GM23248 (cell line): ENCODE measurements at regions not wholly inside any gene's neighbourhood (a gene's known extent, or its start where the extent isn't known, plus 50 kb on each side); places are given as distances from the start of the nearest gene placed in this dataset.

Source experiments
- DNase-seq: peaks from one replicate; pipeline ENCODE4 v3.0.0-alpha.2; 2015
- H2AFZ ChIP-seq: fragments of 200-600 bp; sonication (generic); 2 replicates; pipeline ENCODE4 v1.6.1; 2016; ENCODE audit warnings: antibody characterized with exemption
- H3F3A ChIP-seq: fragments of 200-600 bp; sonication (generic); 2 replicates; pipeline ENCODE4 v1.6.1; 2016; ENCODE audit warnings: mild to moderate bottlenecking, antibody characterized with exemption, mixed run types; ENCODE audit not compliant: insufficient read depth
- H3K27ac ChIP-seq: fragments of 200-600 bp; sonication (generic); 2 replicates; pipeline ENCODE4 v1.5.1; 2016; ENCODE audit warnings: mild to moderate bottlenecking
- H3K27me3 ChIP-seq: fragments of 200-600 bp; sonication (generic); replicated peaks from 2 replicates; pipeline ENCODE4 v1.6.1; 2016; ENCODE audit warnings: mild to moderate bottlenecking; ENCODE audit not compliant: insufficient read depth
- H3K36me3 ChIP-seq: fragments of 200-600 bp; sonication (generic); 2 replicates; pipeline ENCODE4 v1.6.1; 2016; ENCODE audit warnings: low read depth, mild to moderate bottlenecking
- H3K4me1 ChIP-seq: fragments of 200-600 bp; sonication (generic); 2 replicates; pipeline ENCODE4 v1.6.1; 2016; ENCODE audit warnings: mild to moderate bottlenecking; ENCODE audit not compliant: insufficient read depth
- H3K4me2 ChIP-seq: fragments of 200-600 bp; sonication (generic); one replicate; pipeline ENCODE4 v1.6.1; 2016; ENCODE audit warnings: mild to moderate bottlenecking; ENCODE audit not compliant: unreplicated experiment
- H3K4me3 ChIP-seq: fragments of 200-600 bp; sonication (generic); 2 replicates; pipeline ENCODE4 v1.5.1; 2016; ENCODE audit warnings: mild to moderate bottlenecking
- H3K79me2 ChIP-seq: fragments of 200-600 bp; sonication (generic); 2 replicates; pipeline ENCODE4 v1.6.1; 2016; ENCODE audit warnings: mild to moderate bottlenecking; ENCODE audit not compliant: insufficient read depth
- H3K9ac ChIP-seq: fragments of 200-600 bp; sonication (generic); 2 replicates; pipeline ENCODE4 v1.6.1; 2016; ENCODE audit warnings: mild to moderate bottlenecking
- H3K9me2 ChIP-seq: fragments of 200-600 bp; sonication (generic); 2 replicates; pipeline ENCODE4 v1.6.1; 2016; ENCODE audit warnings: mixed run types, mild to moderate bottlenecking, moderate library complexity; ENCODE audit not compliant: insufficient read depth
- H3K9me3 ChIP-seq: fragments of 200-600 bp; sonication (generic); one replicate; pipeline ENCODE4 v1.6.1; 2017; ENCODE audit warnings: low read depth
- H4K20me1 ChIP-seq: fragments of 200-600 bp; sonication (generic); 2 replicates; pipeline ENCODE4 v1.6.0; 2016; ENCODE audit not compliant: insufficient read depth
- EZH2 ChIP-seq: fragments of 200-600 bp; sonication (generic); IDR thresholded peaks from 2 replicates; pipeline ENCODE4 v1.6.1; 2018; ENCODE audit warnings: antibody characterized with exemption, mild to moderate bottlenecking; ENCODE audit not compliant: insufficient read depth, poor library complexity, severe bottlenecking
- EZH2phosphoT487 ChIP-seq: fragments of 200-600 bp; sonication (generic); IDR thresholded peaks from 2 replicates; pipeline ENCODE4 v1.6.1; 2018; ENCODE audit warnings: antibody characterized with exemption, moderate library complexity, mild to moderate bottlenecking, low read depth; ENCODE audit not compliant: insufficient read depth
- WGBS, 2 experiments: methylation state at CpG; one replicate each; pipeline ENCODE4 v1.1.6; 2015 to 2017; ENCODE audit warnings: low lambda C conversion rate in 2 of 2, low coverage in 1 of 2; ENCODE audit errors: missing lambda C conversion rate in 2 of 2; 5-methylcytosine and 5-hydroxymethylcytosine counted together
- in situ Hi-C: fragments of 300-500 bp; cut with MboI; formaldehyde crosslinking; loops from 2 replicates; pipeline ENCODE4 v1.15.0; 2020

GRCh38 chr2:190802626-190803209 lies 77.9 kb upstream of the GLS start:
- DNase-seq, result no peak
- H3K27ac ChIP-seq, result no peak overlapping the region
- TF ChIP-seq EZH2 (no peak), EZH2phosphoT487 (no peak)
- H3K9me3 ChIP-seq, result no peaks in the 10 kb centered on the region
- no peaks in the 10 kb centered on the region for H3K27me3 ChIP-seq
- no peak overlapping the region for H3K9ac ChIP-seq
- H3F3A ChIP-seq, result no peaks in the 10 kb centered on the region
- H4K20me1 ChIP-seq, result no peaks in the 10 kb centered on the region
- H3K4me3 ChIP-seq, result no peak overlapping the region
- no peaks in the 10 kb centered on the region for H3K79me2 ChIP-seq
- no peaks in the 10 kb centered on the region for H3K4me1 ChIP-seq
- no peak overlapping the region for H3K4me2 ChIP-seq
- no peaks in the 10 kb centered on the region for H3K9me2 ChIP-seq
- H2AFZ ChIP-seq, result peak overlapping the region; percentile 52; the same call in 1 of the 2 replicates
- WGBS, 2 experiments, result 93 to 95% methylated on average over 1 of the region's 1 CpG
- H3K36me3 ChIP-seq, result no peaks in the 10 kb centered on the region
- in situ Hi-C loops, result no loop called here

- Histone ChIP-seq H3K27ac (no peak overlapping the region), H3K27me3 (no peaks in the 10 kb centered on the region), H3K4me2 (peak overlapping the region; percentile 34), H3F3A (no peaks in the 10 kb centered on the region), H3K4me1 (peaks cover 4% of the 10 kb centered on the region), H3K36me3 (no peaks in the 10 kb centered on the region), H4K20me1 (no peaks in the 10 kb centered on the region), H3K9ac (no peak overlapping the region), H3K9me3 (no peaks in the 10 kb centered on the region), H3K9me2 (no peaks in the 10 kb centered on the region), H3K79me2 (no peaks in the 10 kb centered on the region), H3K4me3 (no peak overlapping the region), H2AFZ (peak overlapping the region; percentile 52)
- peak; percentile 63 for DNase-seq
- TF ChIP-seq EZH2 (no peak), EZH2phosphoT487 (no peak)
- 22 to 24% methylated on average over 5 of the region's 5 CpGs for WGBS, 2 experiments
- in situ Hi-C loops, result no loop called here
Measured at GRCh38 chr2:190804182-190804795, 76.3 kb upstream of the GLS start.

- Histone ChIP-seq H4K20me1 (no peaks in the 10 kb centered on the region), H2AFZ (no peak overlapping the region), H3K27ac (no peak overlapping the region), H3F3A (no peaks in the 10 kb centered on the region), H3K36me3 (no peaks in the 10 kb centered on the region), H3K79me2 (no peaks in the 10 kb centered on the region), H3K9ac (no peak overlapping the region), H3K4me1 (peaks cover 12% of the 10 kb centered on the region), H3K4me3 (no peak overlapping the region), H3K9me3 (no peaks in the 10 kb centered on the region), H3K4me2 (no peak overlapping the region), H3K27me3 (no peaks in the 10 kb centered on the region), H3K9me2 (no peaks in the 10 kb centered on the region)
- in situ Hi-C loops, result no loop called here
- DNase-seq, result no peak
- 81 to 100% methylated on average over 1 of the region's 1 CpG for WGBS, 2 experiments
- TF ChIP-seq EZH2 (no peak), EZH2phosphoT487 (no peak)
Measured at GRCh38 chr2:190805126-190805525, 75.5 kb upstream of the GLS start.

GRCh38 chr2:190805843-190806242 lies 74.8 kb upstream of the GLS start:
- Histone ChIP-seq H3K4me1 (peaks cover 13% of the 10 kb centered on the region), H3K27ac (no peak overlapping the region), H2AFZ (no peak overlapping the region), H3F3A (no peaks in the 10 kb centered on the region), H3K79me2 (no peaks in the 10 kb centered on the region), H3K9ac (no peak overlapping the region), H3K9me2 (no peaks in the 10 kb centered on the region), H3K9me3 (no peaks in the 10 kb centered on the region), H3K27me3 (no peaks in the 10 kb centered on the region), H3K4me3 (no peak overlapping the region), H4K20me1 (no peaks in the 10 kb centered on the region), H3K4me2 (no peak overlapping the region), H3K36me3 (no peaks in the 10 kb centered on the region)
- TF ChIP-seq EZH2phosphoT487 (no peak), EZH2 (no peak)
- 90 to 96% methylated on average over 3 of the region's 3 CpGs for WGBS, 2 experiments
- in situ Hi-C loops, result no loop called here
- DNase-seq, result no peak
